NT2/D1 (cell line): ENCODE measurements at regions not wholly inside any gene's neighbourhood (a gene's known extent, or its start where the extent isn't known, plus 50 kb on each side); places are given as distances from the start of the nearest gene placed in this dataset.

ENCODE experiments used
- SUZ12 ChIP-seq: IDR thresholded peaks from 2 replicates; pipeline ENCODE4 v1.6.1; 2011; ENCODE audit not compliant: insufficient read length, insufficient read depth; ENCODE audit errors: extremely low read depth
- YY1 ChIP-seq: IDR thresholded peaks from 2 replicates; pipeline ENCODE4 v1.6.1; 2011; ENCODE audit not compliant: insufficient read length, insufficient read depth
- ZNF274 ChIP-seq: IDR thresholded peaks from 2 replicates; pipeline ENCODE4 v1.6.1; 2011; ENCODE audit warnings: mild to moderate bottlenecking, low read depth, low read length

DNA sequence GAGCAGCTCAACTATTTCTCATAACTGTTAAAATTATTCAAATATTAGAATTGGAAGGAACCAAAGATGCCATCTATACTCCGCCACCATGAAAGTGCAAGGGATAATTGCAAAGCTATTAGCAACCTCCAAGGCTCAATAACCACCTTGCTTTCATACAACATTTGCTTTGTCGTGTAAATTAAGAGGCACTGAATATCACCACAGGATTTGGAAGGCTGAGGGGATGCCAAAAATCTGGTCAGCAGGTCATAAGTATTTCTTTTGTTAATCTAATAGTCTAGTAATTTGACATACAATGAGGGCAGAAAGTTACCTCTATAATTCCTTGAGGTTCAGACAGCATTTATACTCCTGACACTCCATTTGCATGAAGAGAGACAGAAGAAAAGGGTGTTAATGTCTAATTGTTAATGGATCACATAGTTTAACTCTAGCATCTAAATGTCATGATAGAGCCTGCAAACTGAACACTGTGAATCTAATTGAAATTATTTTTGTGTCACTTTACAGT, 200.9 kb upstream of the DIAPH2 start:
- no peak for TF ChIP-seq YY1
- TF ChIP-seq ZNF274, result no peak
- no peak for TF ChIP-seq SUZ12
